HL-60 (cell line): ENCODE measurements at regions not wholly inside any gene's neighbourhood (a gene's known extent, or its start where the extent isn't known, plus 50 kb on each side); places are given as distances from the start of the nearest gene placed in this dataset.

Source experiments
- CTCF ChIP-seq: IDR thresholded peaks from one replicate; pipeline ENCODE4 v1.5.1; 2011; ENCODE audit warnings: low read length, control low read depth, inconsistent platforms; ENCODE audit not compliant: insufficient read depth
- POLR2AphosphoS5 ChIP-seq: IDR thresholded peaks from 2 replicates; pipeline ENCODE4 v1.6.1; 2012; ENCODE audit warnings: low read depth

DNA sequence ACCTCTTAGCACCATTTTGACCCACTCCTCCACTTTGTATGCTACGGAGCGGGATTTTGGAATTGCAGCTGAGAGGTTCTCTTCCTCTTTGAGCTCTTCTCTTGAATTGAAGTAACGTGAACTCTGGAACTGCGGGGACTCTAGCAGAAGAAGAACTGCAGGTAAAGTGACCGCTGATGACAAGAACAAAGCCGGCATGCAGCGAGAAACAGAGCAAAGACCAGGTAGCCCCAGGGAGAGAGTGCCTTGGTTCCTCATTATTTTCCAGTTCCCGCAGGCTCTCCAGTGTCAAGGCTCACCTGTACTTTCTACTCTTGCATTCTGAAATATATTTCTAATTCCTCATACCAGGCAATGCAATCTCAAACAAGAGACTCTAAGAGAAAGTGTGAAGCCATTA lies 260.3 kb upstream of the GPC6 start:
- TF ChIP-seq CTCF, result no peak
- no peak for TF ChIP-seq POLR2AphosphoS5
